ENCODE measurements at regions not wholly inside any gene's neighbourhood (a gene's known extent, or its start where the extent isn't known, plus 50 kb on each side); places are given as distances from the start of the nearest gene placed in this dataset.

- CTCF ChIA-PET: no interaction called here
- no CpG with 5 or more reads among the region's 1 CpG for WGBS, 2 experiments (ENCODE audit: extremely low coverage in 2 of 2, insufficient read length in 1 of 2)
- no TSS peak for BruUV-seq (replicated peaks)
Measured at GRCh38 chr2:187615902-187616301, 61.7 kb upstream of the TFPI start.

More at GRCh38 chr2:187615902-187616301, 61.7 kb upstream of the TFPI start:
- Histone ChIP-seq H3K56ac (ENCODE audit: extremely low read depth, insufficient read depth, low read length) (no peak overlapping the region), H2AFZ (replicated peaks; ENCODE audit: low read length, poor library complexity) (no peak overlapping the region), H2AK5ac (ENCODE audit: low read depth, low read length) (no peak overlapping the region), H4K8ac (ENCODE audit: low read depth in 2 of 2, low read length in 2 of 2) (no peak overlapping the region), H2AK9ac (replicated peaks; ENCODE audit: low read depth, low read length, poor library complexity) (no peak overlapping the region), H3K4me3 (ENCODE audit: insufficient read depth, low read depth, low read length) (no peak overlapping the region), H3K79me1 (ENCODE audit: low read depth in 1 of 2, low read length in 2 of 2) (no peaks in the 10 kb centered on the region), H4K5ac (ENCODE audit: low read depth, low read length) (no peak overlapping the region), H3K27me3 (ENCODE audit: control insufficient read depth, insufficient read depth, low read length) (no peaks in the 10 kb centered on the region; the same call in 1 of the 2 replicates), H3K18ac (ENCODE audit: low read depth, low read length) (no peak overlapping the region), H3K9me3 (ENCODE audit: control insufficient read depth, insufficient read depth, low read length) (no peaks in the 10 kb centered on the region), H4K20me1 (ENCODE audit: insufficient read depth, low read length) (no peaks in the 10 kb centered on the region), H3K14ac (replicated peaks; ENCODE audit: low read depth, low read length) (no peak overlapping the region), H3K27ac (ENCODE audit: insufficient read depth, low read length) (no peak overlapping the region), H2BK120ac (ENCODE audit: low read depth, low read length) (no peak overlapping the region), H3K9me1 (ENCODE audit: insufficient read depth, low read length) (peaks cover 3% of the 10 kb centered on the region; the same call in 1 of the 2 replicates), H3K23ac (ENCODE audit: low read depth, low read length) (no peak overlapping the region), H4K91ac (ENCODE audit: insufficient read depth, low read depth, low read length) (no peak overlapping the region), H3K36me3 (ENCODE audit: control insufficient read depth, insufficient read depth, low read length) (no peaks in the 10 kb centered on the region), H3K4me1 (ENCODE audit: control insufficient read depth, insufficient read depth, low read length) (peaks cover 2% of the 10 kb centered on the region; the same call in 1 of the 2 replicates), H3K4ac (ENCODE audit: low read depth, low read length) (no peak overlapping the region), H2BK20ac (ENCODE audit: low read depth, low read length) (no peak overlapping the region), H2BK15ac (ENCODE audit: low read depth, low read length) (no peak overlapping the region), H3K9ac (ENCODE audit: low read depth, low read length) (no peak overlapping the region), H2BK5ac (ENCODE audit: low read depth, low read length, poor library complexity, severe bottlenecking) (no peak overlapping the region), H3K4me2 (ENCODE audit: low read depth, low read length) (no peak overlapping the region)
- intact Hi-C loops (cut with micrococcal nuclease): no loop called here
- TF ChIP-seq MXI1 (IDR thresholded peaks at IDR 0.05; ENCODE audit: borderline replicate concordance, low read depth, low read length) (no peak), MAFK (IDR thresholded peaks at IDR 0.05; ENCODE audit: low read depth, low read length) (no peak), RFX5 (IDR thresholded peaks at IDR 0.05; ENCODE audit: low read depth, low read length) (no peak), MAZ (IDR thresholded peaks at IDR 0.05; ENCODE audit: borderline replicate concordance, low read depth, low read length) (no peak), FOS (IDR thresholded peaks at IDR 0.05; ENCODE audit: low read depth, low read length) (no peak), NFE2L2 (IDR thresholded peaks at IDR 0.05; ENCODE audit: low read depth, low read length) (no peak), CEBPB (IDR thresholded peaks at IDR 0.05; ENCODE audit: low read depth, low read length) (no peak)
- in situ Hi-C loops (cut with MboI; ENCODE audit: low sequenced_read_pairs): no loop called here
- dilution Hi-C loops (cut with HindIII; ENCODE audit: low sequenced_read_pairs, unreplicated experiment): no loop called here
- POLR2A ChIA-PET (ENCODE audit: unreplicated experiment): no interaction called here
- no peak for ATAC-seq (ENCODE audit: low read depth)
- no peak for DNase-seq
